Activated T-cell treated with anti-CD3 and anti-CD28 coated beads for 1 hour (primary cell): ENCODE measurements at regions not wholly inside any gene's neighbourhood (a gene's known extent, or its start where the extent isn't known, plus 50 kb on each side); places are given as distances from the start of the nearest gene placed in this dataset.

Source experiments
- DNase-seq: peaks from one replicate; pipeline ENCODE4 v3.0.0-alpha.2; 2020; ENCODE audit warnings: low read depth

DNA sequence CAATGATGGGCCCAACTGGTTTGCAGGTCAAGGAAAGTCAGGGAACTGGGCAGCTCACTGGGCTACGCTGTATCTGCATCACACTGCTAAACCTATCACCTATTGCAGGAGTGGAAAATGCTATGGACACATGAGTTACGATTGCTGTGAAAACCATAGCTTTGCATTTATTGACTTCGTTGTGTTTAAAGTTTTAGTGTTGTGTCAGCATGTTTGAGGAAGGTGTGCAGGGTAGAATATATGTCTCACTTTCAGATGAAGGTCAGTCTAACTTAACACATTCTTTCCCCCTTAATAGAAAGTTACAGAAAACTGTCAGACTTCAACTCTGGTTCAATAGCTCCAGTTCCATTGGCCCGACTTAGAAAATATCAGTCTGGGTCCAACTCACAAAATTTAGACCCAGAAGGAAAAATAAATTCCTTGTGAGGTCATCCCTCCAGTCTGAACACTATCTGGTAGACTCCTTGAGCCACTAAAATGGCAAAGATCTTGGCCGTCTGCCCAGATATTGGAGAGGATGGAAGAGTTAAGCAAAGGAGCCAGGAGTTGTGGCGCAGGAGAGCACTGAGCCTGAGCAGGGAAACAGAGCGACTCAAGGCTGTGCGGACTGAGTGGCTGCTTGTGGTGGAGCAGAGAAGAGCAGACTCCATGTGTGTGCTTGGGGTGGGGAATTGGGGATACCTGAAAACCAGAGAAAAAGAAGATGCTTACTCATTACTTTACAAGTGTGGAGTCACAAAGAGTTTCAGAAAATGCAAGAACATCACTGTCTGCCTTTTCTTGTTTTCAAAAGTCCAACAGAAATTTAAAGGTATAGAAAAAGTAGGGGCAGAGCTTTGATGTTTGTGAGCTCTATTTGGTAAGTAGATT, 518.5 kb downstream of the FGF9 start:
- no peak for DNase-seq

DNA sequence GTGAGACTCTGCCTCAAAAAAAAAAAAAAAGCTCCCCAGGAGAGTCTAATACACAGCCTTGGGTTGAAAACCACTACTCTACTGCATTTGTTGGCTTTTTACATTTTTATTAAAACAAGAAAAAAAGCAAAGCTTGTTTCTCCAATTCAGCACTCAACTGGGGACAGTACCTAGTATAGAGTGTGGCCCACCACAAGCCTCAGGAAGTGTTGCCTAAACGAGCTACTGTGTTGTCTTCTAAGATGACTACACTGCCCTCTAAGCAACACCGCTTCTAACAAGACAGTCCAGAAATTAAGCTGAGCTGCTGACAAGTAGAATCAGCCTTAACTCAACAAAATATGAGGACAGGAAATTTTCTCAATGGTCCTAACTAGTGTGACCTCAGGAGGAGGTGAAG, 522.2 kb downstream of the FGF9 start:
- DNase-seq: no peak

DNA sequence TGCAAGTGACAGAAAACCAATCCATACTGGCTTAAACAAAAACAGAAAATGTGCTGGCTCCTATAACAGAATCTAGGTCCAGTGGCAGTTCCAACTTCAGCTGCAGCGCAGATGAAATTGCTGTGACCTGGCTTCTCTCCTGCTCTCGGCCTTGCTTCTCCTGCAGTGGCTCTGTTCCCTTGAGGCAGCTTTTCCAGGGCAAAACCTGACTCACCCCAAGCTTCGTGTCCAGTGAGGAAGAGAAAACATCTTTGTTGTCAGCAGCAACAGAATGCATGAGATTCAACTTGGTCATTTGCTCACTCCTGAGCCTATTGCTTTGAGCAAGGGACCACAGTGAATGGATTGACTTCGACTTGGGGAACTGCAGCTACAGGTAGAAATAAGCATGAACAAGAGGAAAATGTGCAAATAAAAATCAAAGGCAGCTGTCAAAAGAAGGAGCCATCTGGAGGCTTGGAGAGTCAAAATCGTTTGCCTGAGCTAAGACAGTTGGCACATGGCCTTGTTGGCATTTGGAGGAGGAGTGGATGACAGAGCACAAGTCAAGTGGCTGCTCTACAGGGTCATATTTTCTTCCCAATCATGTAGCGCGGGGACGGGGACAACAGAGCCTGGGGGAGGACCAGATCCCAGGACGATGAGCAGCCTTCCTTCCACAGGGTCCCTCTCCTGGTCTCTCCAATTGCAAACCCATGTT, 523.4 kb downstream of the FGF9 start:
- DNase-seq: no peak

DNA sequence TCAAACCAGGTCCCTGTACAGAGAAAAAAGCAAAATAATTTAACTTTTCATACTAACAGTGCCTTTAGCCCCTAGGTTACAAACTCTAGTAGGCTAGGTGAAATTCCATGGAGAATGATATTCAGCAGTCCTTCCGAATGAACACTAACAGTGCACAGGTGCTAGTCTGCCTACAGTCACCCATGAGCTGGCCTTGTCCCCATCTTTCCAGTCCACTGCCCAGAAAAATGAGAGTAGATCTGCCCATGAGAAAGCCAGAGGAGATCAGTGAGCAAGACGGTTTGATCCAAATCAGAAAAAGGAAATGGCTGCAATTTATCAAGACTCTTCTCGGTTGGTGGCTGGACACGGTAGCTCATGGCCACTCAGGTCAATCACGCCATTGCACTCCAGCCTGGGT, 524.9 kb downstream of the FGF9 start:
- no peak for DNase-seq

DNA sequence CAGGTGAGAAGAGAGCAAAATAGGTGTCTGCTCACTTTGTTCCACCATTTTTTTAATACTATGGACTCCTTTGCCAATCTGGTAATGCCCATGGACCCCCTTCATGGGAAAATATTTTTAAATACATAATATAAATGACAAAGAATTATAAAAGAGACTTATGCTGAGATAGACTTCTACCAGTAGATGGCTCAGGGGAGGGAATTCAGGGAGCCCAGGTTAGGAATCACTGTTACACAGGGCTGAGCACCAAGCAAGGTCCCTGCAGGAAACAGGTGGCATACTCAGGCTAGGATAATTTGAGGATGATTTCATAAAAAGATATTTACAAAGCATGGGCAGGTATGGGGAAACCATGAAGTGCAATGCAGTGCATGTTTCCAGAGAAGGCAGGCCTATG, 525.9 kb downstream of the FGF9 start:
- DNase-seq: no peak

DNA sequence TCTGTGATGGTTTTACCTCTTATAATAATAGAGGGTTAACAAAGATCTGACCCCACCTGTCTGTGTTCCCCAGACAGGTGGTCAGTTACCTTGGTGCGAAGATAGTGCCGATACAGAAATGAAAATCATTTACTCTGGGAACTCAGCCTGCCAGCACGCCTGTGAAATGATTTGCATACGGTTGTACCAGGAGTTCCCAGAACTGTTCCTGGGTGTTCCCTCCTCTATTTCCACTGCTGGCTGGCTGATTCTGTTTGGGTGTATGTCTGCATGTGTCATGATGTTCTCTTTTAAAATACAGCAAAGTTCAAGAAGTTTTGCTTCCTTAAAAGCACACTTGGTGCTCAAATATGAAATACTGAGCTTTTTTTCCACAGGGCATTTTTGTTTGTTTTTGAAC, 527.1 kb downstream of the FGF9 start:
- DNase-seq: no peak

DNA sequence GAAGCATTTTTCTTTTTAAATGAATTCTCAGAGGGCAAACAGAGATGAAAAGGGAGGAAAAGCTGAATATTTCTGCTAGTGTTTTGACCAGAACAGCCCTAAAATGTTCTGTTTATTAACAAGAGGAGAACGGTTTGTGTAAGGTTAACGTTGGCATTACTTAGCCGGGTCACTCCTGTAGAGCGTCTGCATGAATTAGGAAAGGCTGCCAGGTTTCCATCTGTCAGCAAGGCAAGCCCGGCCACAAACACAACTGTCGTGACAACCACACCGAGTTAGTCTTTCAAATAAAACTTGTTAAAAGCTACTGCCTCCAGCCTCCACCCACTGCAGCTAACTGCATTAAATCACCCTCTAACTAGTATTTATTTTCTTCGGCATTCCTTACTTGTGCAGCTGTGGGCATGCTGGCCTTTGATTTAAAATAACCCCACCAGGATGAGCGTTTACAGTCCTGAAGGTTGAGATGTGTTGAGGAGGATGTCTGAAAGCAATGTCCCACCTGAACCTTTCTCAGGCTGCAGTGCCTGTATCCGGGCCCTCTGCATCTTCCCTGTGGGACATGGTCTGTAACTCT, 527.9 kb downstream of the FGF9 start:
- DNase-seq: no peak

DNA sequence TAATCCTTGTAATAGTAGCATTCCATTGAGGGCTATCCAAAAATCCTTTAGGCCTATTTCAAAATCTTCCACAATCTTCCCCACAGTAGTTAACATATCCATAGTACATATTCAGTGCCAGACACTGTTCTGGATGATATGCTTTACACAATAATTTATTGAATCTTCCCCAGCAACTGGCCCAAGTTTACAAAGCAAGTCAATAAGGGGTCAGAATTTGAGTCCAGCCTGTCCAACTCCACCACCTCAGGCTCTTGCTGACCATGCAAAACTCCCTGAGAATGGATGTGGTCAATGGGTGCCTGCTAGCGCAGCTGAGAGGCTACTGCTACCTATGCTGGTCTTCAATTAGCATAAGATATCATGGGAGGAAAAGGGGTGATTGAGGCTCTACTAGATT, 529.6 kb downstream of the FGF9 start:
- DNase-seq: no peak

DNA sequence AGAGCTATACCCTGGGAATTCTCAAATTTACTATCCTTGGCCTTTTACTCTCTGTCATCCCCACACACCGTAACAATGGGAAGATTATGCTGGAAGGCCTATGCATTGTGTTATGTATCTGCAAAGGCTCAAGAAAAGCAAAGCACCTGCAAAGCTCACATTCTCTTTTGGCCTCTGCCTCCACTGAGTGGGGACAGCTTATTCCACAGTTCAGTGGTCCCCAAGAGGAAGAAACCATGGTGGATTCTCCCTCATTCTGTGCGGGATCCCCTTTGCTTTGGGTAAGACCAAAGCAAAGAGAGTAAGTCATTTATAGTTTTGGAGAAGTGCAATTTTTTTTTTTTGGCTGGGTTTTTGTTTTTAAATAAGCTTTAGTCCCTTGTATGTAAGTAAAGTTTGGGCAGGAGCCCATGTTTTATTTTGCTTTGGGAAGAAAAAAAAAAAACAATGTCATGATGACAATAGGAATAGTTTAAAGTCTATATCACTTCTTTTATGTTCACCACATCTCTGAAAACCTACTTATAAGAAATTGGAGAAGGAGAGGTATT, 530.6 kb downstream of the FGF9 start:
- no peak for DNase-seq

DNA sequence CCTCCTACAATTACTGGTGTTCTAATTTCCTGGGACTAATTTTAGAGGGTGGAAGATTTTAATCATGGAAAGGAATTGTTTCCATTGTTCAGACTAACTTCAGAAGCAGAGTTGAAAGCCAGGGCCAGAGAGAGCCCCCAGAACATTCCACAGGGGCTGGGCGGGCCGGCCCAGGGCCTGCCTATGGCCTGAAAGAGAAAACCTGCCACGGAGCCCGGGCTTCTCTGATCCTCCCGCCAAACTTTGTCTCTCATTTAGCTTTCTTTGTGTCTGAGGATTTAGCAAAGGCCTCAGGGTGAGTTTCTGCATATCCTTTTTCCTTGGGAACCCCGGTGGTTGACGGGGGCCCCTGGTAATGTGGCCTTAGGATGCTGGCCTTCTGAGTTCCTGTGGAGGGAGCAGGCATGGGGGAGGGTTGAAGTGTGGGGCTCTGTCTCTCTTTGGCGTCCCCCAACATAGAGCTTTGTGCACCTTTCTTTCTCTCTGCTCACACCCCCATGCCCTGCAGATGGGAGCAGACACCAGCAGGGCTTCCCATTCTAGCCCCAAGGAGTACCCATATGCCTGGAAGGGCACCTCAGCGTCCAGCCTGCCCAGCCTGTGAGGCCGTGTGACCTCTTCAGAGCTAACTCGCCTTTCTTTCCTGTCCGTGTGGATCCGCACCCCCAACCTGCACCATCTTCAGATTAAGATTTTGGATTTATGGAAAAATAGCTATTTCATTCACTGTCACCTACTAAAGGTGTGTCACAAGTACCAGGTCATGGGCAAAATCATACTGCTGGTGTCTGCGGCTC, 539.5 kb downstream of the FGF9 start:
- DNase-seq: no peak

DNA sequence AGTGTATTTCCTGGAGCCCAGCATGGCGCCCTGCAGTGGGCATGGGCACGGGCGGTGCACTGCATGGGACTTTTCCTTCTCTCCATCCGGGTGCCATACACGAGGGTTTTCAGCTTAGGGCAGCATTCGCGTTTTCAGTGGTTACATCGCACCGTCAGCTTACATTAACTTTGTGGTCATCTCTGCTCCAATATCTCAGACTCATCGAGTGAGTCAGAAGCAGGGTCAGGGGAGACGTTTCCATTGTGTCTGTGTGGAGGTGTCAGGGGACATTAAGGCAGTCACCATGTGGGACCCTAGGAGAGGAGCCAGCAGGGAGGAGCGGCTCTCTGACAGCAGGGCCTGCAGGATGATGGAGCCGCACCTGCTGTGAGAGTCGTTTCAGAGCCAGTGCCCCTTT, 541.0 kb downstream of the FGF9 start:
- DNase-seq: no peak

DNA sequence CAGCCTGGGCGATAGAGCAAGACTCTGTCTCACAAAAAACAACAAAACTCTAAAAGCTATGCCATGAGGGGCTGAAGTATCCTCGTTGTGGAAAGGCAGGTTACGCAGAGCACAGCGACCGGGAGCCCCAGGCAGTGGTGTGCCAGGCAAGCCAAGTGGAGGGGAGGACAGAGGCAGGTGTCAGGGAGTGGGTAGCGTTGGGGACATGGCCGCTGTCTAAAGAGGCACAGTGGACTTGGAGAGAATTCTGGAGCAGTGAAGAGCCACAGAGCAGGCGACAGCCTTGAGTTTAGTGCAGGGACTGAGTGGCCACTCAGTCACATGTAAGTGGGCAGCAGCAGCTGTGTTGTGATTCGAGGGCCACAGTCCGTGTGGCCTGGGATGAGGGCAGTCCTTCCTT, 541.7 kb downstream of the FGF9 start:
- no peak for DNase-seq

DNA sequence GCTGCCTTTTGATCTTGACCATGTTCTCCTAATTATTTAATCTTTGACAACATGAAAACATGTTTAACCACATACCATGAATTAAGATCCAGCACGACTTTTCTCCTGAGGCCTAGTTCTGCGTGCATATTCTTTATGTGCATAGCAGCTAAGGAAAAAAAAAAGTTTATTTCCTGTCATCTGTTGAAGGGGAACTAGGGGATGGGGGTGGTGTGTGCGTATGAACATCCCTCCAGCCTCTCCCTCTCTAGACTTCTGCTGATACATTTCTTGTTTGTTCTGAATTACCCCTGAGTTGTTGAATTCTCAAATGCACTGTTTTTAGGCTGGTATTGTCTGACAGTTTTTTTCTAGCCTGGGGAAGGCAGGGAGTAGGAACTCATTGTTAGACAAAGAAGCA, 543.3 kb downstream of the FGF9 start:
- no peak for DNase-seq

DNA sequence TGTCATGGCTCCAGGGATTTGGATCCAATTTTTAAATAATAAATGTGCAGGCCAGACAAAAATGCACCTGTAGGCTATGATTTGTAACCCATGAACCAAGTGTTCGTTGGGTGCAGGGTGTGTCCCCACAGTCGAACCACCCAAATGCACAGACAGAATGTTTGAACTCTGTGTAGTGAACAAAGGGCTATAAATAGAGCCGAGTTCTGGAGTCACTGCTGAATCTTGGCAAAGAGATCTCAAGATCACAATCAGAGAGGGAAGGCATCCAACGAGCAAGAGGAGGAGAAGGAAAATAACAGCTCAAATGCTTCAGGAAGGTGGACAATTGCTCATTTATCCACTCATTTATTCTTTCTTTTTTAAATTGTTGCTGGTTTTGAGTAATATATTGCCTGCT, 547.9 kb downstream of the FGF9 start:
- DNase-seq: no peak

DNA sequence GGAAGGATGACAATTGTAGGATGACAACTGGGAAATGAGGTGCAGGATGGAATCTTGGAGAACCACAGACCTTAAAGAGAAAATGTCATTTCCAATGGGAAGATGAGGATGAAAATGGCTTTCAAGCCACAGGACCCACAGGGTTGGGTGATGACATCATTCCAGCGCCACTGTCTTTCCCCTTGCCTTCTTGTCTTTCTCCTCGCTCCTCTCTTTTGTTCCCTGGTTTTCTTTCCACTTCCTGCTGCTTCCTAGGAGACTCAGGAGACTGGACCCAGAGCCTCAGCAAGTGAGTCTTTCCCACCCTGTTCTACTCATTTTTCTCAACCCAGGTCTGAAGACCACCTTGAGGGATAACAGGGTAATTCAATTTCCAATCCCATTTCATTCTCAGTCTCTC, 548.8 kb downstream of the FGF9 start:
- no peak for DNase-seq

DNA sequence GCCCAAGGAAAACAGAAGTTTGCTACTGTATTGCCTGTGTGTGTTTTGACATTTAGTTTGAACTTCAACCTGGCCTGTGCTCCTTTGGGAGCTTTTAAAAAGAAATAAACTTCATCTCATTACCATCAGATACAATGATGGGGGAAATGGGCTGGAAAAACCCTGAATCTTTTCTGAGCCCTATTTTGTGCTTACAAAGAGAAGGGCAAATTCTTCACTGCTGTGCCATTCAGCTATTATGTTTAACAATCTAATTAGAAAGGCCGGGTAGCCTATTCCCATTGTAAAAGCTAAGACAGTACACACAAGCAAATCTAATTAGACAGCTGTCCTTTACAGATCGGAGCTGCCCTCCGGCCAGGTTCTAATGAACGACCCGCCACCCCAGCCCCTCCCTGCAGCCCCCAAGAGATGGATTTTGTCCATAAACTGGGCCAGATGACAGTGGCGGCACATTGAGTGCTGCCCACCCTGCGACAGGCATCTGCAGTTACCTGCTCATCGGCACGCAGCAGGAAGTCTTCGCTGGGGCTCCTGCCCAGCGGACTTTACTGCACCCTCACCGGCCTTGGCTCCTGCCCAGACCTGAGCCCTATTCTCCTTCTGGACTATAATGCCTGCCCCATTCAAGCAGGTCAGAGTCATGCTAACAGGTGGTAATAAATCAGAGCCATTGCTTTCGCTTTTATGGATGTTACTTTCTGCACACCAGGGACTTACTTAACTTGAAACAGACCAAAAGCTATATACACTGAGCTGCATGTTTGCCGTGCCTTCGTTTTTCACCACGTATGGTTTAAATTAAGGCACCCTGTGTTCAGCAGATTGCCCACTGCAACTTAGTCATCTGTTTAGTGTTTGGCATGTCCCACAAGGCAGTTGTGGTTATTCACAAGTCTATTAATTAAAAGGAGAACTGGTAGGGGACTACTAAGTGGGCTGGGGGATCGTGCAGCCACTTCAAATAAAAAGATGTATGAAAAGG, 549.6 kb downstream of the FGF9 start:
- DNase-seq: no peak

DNA sequence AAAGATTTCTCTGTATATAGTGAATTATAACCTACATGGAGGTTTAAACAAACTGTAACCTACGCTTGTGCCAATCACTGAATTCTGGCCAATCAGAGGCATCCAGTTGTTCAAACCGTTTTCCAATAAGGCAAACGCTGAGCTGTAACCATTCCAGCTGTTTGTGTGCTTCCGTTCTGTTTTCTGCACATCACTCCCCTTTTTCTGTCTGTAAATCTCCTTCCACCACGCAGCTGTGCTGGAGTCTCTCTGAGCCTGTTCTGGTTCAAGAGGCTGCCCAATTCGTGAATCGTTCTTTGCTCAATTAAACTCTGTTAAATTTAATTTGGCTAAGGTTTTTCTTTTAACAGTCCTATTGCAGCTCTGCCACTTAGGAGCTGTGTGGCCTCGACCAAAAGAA, 552.5 kb downstream of the FGF9 start:
- no peak for DNase-seq

DNA sequence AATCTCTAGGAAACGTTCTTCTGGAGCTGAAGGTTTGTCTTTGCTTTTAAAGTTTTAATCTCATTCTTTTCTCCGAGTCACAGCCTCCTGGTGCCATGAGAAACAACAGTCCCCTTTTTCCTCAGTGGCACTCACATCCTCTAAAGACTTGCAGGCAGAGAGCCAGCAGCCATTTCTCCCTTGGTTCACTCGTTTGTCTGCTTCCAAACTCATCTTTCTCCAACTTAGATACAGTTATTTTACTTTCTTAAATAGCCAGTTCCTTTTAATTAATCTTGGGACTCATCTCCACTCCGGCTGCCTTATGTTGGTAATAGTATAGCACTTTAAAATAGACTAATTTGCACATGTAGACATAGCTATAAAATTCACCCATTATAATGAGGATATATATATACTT, 555.2 kb downstream of the FGF9 start:
- DNase-seq: no peak

DNA sequence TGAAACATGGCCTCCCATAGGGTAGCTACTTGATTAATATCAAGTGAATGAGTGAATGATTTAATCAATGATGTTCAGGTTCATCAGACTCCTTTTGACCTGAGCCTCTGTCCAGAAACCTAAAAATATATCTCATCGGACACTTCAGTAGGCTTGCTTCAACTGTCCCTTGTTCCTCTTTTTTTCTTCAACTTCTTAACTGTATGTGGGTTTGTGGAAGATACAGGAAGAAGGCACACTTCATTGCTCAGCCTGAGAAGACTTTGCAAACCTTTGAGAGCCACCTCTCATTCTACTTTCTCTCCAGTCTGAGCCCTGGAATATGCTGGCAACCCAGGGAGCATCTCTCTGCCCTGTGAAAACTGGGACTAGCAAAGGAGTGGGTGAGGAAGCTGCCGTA, 557.0 kb downstream of the FGF9 start:
- no peak for DNase-seq

DNA sequence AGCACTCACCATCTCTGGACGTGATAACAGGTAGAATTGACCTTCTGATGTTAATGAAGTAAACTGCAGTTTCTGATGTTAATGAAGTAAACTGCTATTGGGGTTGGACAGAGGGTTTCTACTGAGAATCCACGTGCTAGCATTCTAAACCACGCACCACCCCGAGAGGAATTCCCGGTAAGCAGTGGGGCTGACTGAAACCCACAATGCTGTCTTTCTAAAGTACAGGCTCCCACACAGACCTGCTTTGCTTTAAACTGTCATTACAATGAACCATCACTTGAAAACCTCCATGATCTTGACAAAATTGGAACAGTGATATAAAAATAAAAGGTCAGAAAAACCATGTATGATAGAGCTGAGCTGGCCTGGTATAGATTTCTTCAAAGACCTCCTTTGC, 559.0 kb downstream of the FGF9 start:
- DNase-seq: no peak

DNA sequence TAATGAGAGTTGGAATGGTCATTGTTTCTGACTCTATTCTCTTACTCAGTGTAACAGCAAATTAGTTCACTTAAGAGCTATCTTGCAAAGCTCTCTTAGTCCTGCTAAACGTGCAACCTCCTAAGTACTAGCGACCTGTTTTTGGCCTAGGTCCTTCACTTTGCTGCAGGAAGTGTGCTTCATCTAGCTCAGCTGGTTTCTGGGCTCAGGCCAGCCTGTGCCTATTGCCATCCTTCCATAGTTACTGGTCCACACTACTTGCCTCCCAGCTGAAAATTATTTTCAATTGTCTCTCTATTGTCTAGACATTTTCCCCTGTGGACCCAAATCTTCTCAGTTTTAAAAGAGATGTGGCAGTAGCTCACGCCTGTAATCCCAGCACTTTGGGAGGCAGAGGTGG, 561.3 kb downstream of the FGF9 start:
- no peak for DNase-seq
